ENCODE measurements at regions not wholly inside any gene's neighbourhood (a gene's known extent, or its start where the extent isn't known, plus 50 kb on each side); places are given as distances from the start of the nearest gene placed in this dataset.
"Not testable (repeated sequence)": the region's sequence is repeated elsewhere in the genome, so short reads cannot be mapped to it uniquely, and the experiment has no call there.

GRCh38 chr21:5217933-5218332 is 5303.4 kb upstream of the TPTE start:
- H3K4me1 ChIP-seq; intact Hi-C loops (cut with DNase I; ENCODE audit: low total_unique reads); H3K4me3 ChIP-seq; H3K27me3 ChIP-seq; H3K36me3 ChIP-seq; DNase-seq; H3K27ac ChIP-seq: not testable (repeated sequence)
- WGBS, 5 donors = 27 to 46% (median 38%) methylated on average over 3 to 4 of the region's 4 CpGs
- H3K9me3 ChIP-seq = peaks cover 4 to 30% (median 26%) of the 10 kb centered on the region in 4 donors

- H3K4me1 ChIP-seq; DNase-seq; H3K27me3 ChIP-seq; H3K4me3 ChIP-seq; H3K36me3 ChIP-seq; H3K27ac ChIP-seq; intact Hi-C loops (cut with DNase I; ENCODE audit: low total_unique reads): not testable (repeated sequence)
- peaks cover 7 to 41% (median 39%) of the 10 kb centered on the region in 4 donors for H3K9me3 ChIP-seq
- 41 to 52% (median 43%) methylated on average over 5 of the region's 5 CpGs for WGBS, 5 donors
Measured at GRCh38 chr21:5219988-5220387, 5301.4 kb upstream of the TPTE start.

- DNase-seq; intact Hi-C loops (cut with DNase I; ENCODE audit: low total_unique reads); H3K4me1 ChIP-seq; H3K27ac ChIP-seq; H3K27me3 ChIP-seq; H3K36me3 ChIP-seq; H3K4me3 ChIP-seq: not testable (repeated sequence)
- H3K9me3 ChIP-seq = peaks cover 7 to 43% (median 40%) of the 10 kb centered on the region in 4 donors
- 60 to 68% (median 63%) methylated on average over 6 of the region's 6 CpGs for WGBS, 5 donors
Measured at GRCh38 chr21:5220468-5220867, 5300.9 kb upstream of the TPTE start.

- H3K4me3 ChIP-seq; intact Hi-C loops (cut with DNase I; ENCODE audit: low total_unique reads); DNase-seq; H3K27ac ChIP-seq; H3K27me3 ChIP-seq; H3K36me3 ChIP-seq; H3K4me1 ChIP-seq: not testable (repeated sequence)
- peaks cover 7 to 54% (median 40%) of the 10 kb centered on the region in 4 donors for H3K9me3 ChIP-seq
- 37 to 41% (median 38%) methylated on average over 4 of the region's 4 CpGs for WGBS, 5 donors
Measured at GRCh38 chr21:5221458-5222050, 5299.8 kb upstream of the TPTE start.

GRCh38 chr21:5222996-5223782 is 5298.2 kb upstream of the TPTE start:
- DNase-seq; H3K27me3 ChIP-seq; intact Hi-C loops (cut with DNase I; ENCODE audit: low total_unique reads); H3K36me3 ChIP-seq; H3K4me1 ChIP-seq; H3K4me3 ChIP-seq; H3K27ac ChIP-seq: not testable (repeated sequence)
- 54 to 65% (median 58%) methylated on average over 6 of the region's 6 CpGs for WGBS, 5 donors
- H3K9me3 ChIP-seq = peaks cover 7 to 62% (median 44%) of the 10 kb centered on the region in 4 donors

- H3K36me3 ChIP-seq; H3K27ac ChIP-seq; DNase-seq; H3K4me3 ChIP-seq; intact Hi-C loops (cut with DNase I; ENCODE audit: low total_unique reads); H3K27me3 ChIP-seq; H3K4me1 ChIP-seq: not testable (repeated sequence)
- peaks cover 7 to 66% (median 50%) of the 10 kb centered on the region in 4 donors for H3K9me3 ChIP-seq
- WGBS, 5 donors = 67 to 76% (median 72%) methylated on average over 6 of the region's 6 CpGs
Measured at GRCh38 chr21:5224156-5224555, 5297.2 kb upstream of the TPTE start.

GRCh38 chr21:5227252-5227651 is 5294.1 kb upstream of the TPTE start:
- H3K4me3 ChIP-seq; H3K36me3 ChIP-seq; DNase-seq; intact Hi-C loops (cut with DNase I; ENCODE audit: low total_unique reads); H3K27me3 ChIP-seq; H3K27ac ChIP-seq; H3K4me1 ChIP-seq: not testable (repeated sequence)
- WGBS, 5 donors = 7 to 19% (median 13%) methylated on average over 1 of the region's 1 CpG
- peaks cover 6 to 74% (median 50%) of the 10 kb centered on the region in 4 donors for H3K9me3 ChIP-seq

GRCh38 chr21:5230561-5230960 is 5290.8 kb upstream of the TPTE start:
- H3K27me3 ChIP-seq; intact Hi-C loops (cut with DNase I; ENCODE audit: low total_unique reads): not testable (repeated sequence)

GRCh38 chr21:5231261-5231660 is 5290.1 kb upstream of the TPTE start:
- intact Hi-C loops (cut with DNase I; ENCODE audit: low total_unique reads); H3K4me3 ChIP-seq; H3K27me3 ChIP-seq; DNase-seq; H3K27ac ChIP-seq; H3K4me1 ChIP-seq; H3K36me3 ChIP-seq: not testable (repeated sequence)
- peaks cover 6 to 68% (median 55%) of the 10 kb centered on the region in 4 donors for H3K9me3 ChIP-seq
- 66 to 80% (median 71%) methylated on average over 9 to 10 of the region's 10 CpGs for WGBS, 5 donors

More at GRCh38 chr21:5230561-5230960, 5290.8 kb upstream of the TPTE start:
- H3K9me3 ChIP-seq = peaks cover 6 to 71% (median 52%) of the 10 kb centered on the region in 4 donors
- DNase-seq, H3K27ac ChIP-seq, H3K4me3 ChIP-seq, H3K36me3 ChIP-seq, H3K4me1 ChIP-seq: not testable (repeated sequence)
- WGBS, 5 donors = 67 to 81% (median 74%) methylated on average over 4 of the region's 4 CpGs

GRCh38 chr21:5232176-5232958 is 5289.0 kb upstream of the TPTE start:
- 51 to 66% (median 60%) methylated on average over 6 to 7 of the region's 7 CpGs for WGBS, 5 donors
- intact Hi-C loops (cut with DNase I; ENCODE audit: low total_unique reads); DNase-seq; H3K36me3 ChIP-seq; H3K27me3 ChIP-seq; H3K27ac ChIP-seq; H3K4me3 ChIP-seq; H3K4me1 ChIP-seq: not testable (repeated sequence)
- peaks cover 6 to 73% (median 56%) of the 10 kb centered on the region in 4 donors for H3K9me3 ChIP-seq

GRCh38 chr21:5235761-5236160 is 5285.6 kb upstream of the TPTE start:
- peaks cover 6 to 61% (median 51%) of the 10 kb centered on the region in 4 donors for H3K9me3 ChIP-seq
- 51 to 58% (median 52%) methylated on average over 2 of the region's 2 CpGs for WGBS, 5 donors

More at GRCh38 chr21:5235761-5236160, 5285.6 kb upstream of the TPTE start:
- DNase-seq; H3K4me3 ChIP-seq; H3K36me3 ChIP-seq; H3K4me1 ChIP-seq; H3K27me3 ChIP-seq; intact Hi-C loops (cut with DNase I; ENCODE audit: low total_unique reads); H3K27ac ChIP-seq: not testable (repeated sequence)

Data from stomach (tissue), 8 donors.